PC-3 (cell line): ENCODE measurements at regions not wholly inside any gene's neighbourhood (a gene's known extent, or its start where the extent isn't known, plus 50 kb on each side); places are given as distances from the start of the nearest gene placed in this dataset.

ENCODE experiments used
- CTCF ChIP-seq: fragments of 300-600 bp; sonication (generic); conservative IDR thresholded peaks from 2 replicates; pipeline ENCODE4 v1.5.1; 2017; ENCODE audit warnings: antibody characterized with exemption, low read depth, mild to moderate bottlenecking, low read length
- EZH2 ChIP-seq: fragments of 300-600 bp; sonication (generic); IDR thresholded peaks from one replicate; pipeline ENCODE4 v1.6.1; 2017; ENCODE audit warnings: antibody characterized with exemption, mild to moderate bottlenecking, low read length; ENCODE audit not compliant: unreplicated experiment
- EZH2phosphoT487 ChIP-seq: fragments of 300-600 bp; sonication (generic); IDR thresholded peaks from 2 replicates; pipeline ENCODE4 v1.6.1; 2018; ENCODE audit warnings: mild to moderate bottlenecking, antibody characterized with exemption, low read length, borderline replicate concordance

- no peak for TF ChIP-seq CTCF
- TF ChIP-seq EZH2: no peak
- no peak for TF ChIP-seq EZH2phosphoT487
Observed at GRCh38 chr2:225891771-225892170, 492.3 kb downstream of the NYAP2 start.
